ENCODE measurements at regions not wholly inside any gene's neighbourhood (a gene's known extent, or its start where the extent isn't known, plus 50 kb on each side); places are given as distances from the start of the nearest gene placed in this dataset.

GRCh38 chr2:167400546-167400945, 512.3 kb downstream of the XIRP2 start:
- no peak for TF ChIP-seq EP300 (conservative IDR thresholded peaks at IDR 0.05; ENCODE audit: poor library complexity, severe bottlenecking)
- TF ChIP-seq, protein P1, sequence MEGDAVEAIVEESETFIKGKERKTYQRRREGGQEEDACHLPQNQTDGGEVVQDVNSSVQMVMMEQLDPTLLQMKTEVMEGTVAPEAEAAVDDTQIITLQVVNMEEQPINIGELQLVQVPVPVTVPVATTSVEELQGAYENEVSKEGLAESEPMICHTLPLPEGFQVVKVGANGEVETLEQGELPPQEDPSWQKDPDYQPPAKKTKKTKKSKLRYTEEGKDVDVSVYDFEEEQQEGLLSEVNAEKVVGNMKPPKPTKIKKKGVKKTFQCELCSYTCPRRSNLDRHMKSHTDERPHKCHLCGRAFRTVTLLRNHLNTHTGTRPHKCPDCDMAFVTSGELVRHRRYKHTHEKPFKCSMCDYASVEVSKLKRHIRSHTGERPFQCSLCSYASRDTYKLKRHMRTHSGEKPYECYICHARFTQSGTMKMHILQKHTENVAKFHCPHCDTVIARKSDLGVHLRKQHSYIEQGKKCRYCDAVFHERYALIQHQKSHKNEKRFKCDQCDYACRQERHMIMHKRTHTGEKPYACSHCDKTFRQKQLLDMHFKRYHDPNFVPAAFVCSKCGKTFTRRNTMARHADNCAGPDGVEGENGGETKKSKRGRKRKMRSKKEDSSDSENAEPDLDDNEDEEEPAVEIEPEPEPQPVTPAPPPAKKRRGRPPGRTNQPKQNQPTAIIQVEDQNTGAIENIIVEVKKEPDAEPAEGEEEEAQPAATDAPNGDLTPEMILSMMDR (IDR thresholded peaks at IDR 0.05; ENCODE audit: poor library complexity, severe bottlenecking), result no peak
- no peak for TF ChIP-seq EZH2 (IDR thresholded peaks at IDR 0.05; ENCODE audit: borderline replicate concordance, insufficient read depth, low read length, poor library complexity, severe bottlenecking)
- no peak for TF ChIP-seq POLR2AphosphoS5 (IDR thresholded peaks at IDR 0.05)
- TF ChIP-seq SMC3 (conservative IDR thresholded peaks at IDR 0.05; ENCODE audit: poor library complexity), result no peak
- TF ChIP-seq MXI1 (conservative IDR thresholded peaks at IDR 0.05; ENCODE audit: poor library complexity, severe bottlenecking), result no peak
- no peak for TF ChIP-seq TAF1 (IDR thresholded peaks at IDR 0.05; ENCODE audit: low read depth)

Data from neural cell (in vitro differentiated cells).